GM12874 (cell line): ENCODE measurements at regions not wholly inside any gene's neighbourhood (a gene's known extent, or its start where the extent isn't known, plus 50 kb on each side); places are given as distances from the start of the nearest gene placed in this dataset.

Experiments used
- CTCF ChIP-seq: IDR thresholded peaks from 2 replicates; pipeline ENCODE4 v1.5.1; 2011; ENCODE audit warnings: low read depth, mild to moderate bottlenecking, control low read depth, low read length, moderate library complexity; ENCODE audit not compliant: insufficient read depth

DNA sequence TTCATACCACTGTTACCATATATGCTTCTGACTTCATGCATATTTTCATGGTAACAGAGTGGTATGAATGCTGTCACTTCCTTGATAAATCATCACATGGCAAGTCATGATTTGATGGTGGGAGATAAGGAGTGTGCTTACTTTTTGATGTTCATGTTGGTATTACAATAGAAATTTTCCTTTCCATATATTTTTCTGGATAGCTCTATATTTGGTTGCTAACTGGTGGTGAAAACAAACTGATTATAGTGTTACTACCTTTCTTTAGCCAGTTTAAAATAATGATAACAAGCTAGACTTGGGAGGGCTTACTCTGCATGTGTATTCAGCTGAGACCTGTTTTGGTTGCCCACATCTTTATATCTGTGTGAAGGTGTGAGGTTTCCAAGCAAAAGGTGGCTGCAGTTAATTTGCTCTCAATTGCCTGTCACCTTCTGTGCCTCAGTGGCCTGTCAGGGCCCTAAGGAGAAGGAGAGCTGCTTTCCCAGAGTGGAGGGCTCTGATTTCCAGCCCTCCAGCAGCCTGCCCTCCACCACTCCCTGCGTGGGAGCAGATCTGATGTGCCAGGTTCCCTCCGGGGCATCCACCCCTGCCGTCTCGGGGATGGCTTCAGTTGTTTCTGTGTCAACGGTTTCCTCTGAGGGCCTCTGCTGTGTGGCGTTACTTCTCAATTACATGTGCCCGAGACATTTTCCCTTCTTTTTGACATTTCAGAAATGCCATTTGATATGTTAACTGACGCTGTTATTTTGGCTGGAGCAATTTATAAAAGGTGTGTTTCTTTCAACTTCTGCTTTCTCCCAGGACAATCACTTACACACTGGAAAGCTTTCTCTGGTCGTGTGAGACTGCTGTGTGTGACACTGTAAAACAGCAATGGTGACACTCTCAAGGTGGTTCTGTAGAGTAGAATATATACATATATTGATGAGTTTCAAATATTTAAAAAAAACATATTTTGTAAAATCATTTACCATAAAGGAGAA is 107.7 kb upstream of the KLF6 start:
- TF ChIP-seq CTCF: no peak

DNA sequence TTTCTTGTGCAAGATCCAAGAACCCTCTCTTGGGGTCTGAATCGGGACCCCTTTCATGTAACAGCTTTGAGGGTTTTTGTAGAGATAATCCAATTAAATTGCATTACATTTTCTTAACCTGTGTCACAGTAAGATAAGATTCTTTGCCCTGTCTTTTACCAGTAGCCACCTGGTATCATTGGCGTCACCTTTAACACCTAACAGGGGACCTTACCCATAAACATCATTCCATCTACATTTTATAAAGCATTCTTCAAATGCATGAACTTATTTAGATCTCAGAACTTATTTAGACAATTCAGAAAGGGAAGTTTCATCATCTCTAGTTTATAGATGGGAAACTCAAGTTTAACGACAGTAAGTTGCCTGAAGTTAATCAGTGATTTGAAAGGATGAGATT is 106.4 kb upstream of the KLF6 start:
- TF ChIP-seq CTCF: no peak

- TF ChIP-seq CTCF: no peak
Measured at GRCh38 chr10:3890602-3891352, 105.8 kb upstream of the KLF6 start.

GRCh38 chr10:3889961-3890522 is 105.0 kb upstream of the KLF6 start:
- TF ChIP-seq CTCF: no peak

DNA sequence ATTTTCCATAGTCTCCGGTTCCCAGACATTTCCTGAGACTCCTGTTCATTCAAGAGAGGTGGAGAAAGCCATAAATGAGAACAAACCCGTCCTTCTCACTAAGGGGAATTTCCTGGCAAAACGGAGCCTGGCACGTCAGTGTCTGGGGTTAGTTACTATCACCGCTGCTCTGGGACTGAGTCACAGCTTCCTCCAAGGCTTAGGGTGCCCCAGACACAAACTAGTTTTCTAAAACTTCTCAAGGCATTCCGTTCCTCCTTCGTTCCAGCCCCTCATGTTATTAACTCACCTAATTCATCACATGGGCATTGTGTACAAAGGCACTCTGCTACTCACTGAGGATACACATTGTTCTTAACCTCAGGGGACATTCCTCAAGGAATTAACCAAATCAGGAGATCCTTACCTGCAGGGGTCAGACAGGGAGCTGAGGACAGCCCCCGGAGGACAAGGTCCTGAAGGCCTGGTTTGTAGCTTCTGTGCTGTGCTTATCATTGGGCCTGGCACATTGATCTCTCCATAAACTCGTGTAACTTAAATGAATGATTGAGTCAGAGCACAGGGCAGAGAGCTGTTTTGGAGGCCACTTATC is 103.0 kb upstream of the KLF6 start:
- TF ChIP-seq CTCF: no peak

GRCh38 chr10:3887404-3887803 is 102.4 kb upstream of the KLF6 start:
- TF ChIP-seq CTCF: no peak
